SU-DHL-6 (cell line): ENCODE measurements at regions not wholly inside any gene's neighbourhood (a gene's known extent, or its start where the extent isn't known, plus 50 kb on each side); places are given as distances from the start of the nearest gene placed in this dataset.

ENCODE experiments used
- H2AFZ ChIP-seq: fragments of 200-600 bp; sonication (generic); 2 replicates; pipeline ENCODE4 v1.6.1; 2014; ENCODE audit warnings: low read depth, mild to moderate bottlenecking, moderate library complexity, mixed read lengths, antibody characterized with exemption, low read length; ENCODE audit not compliant: severe bottlenecking
- H3F3A ChIP-seq: fragments of 200-600 bp; shearing (Covaris generic); 2 replicates; pipeline ENCODE4 v1.6.0; 2016; ENCODE audit warnings: antibody characterized with exemption, mild to moderate bottlenecking; ENCODE audit not compliant: insufficient read depth
- H3K27ac ChIP-seq: fragments of 200-600 bp; sonication (generic); 2 replicates; pipeline ENCODE4 v1.5.1; 2016; ENCODE audit warnings: low read depth, mild to moderate bottlenecking, low read length, moderate library complexity, mixed read lengths
- H3K27me3 ChIP-seq: fragments of 200-600 bp; sonication (generic), shearing (Covaris generic); 2 replicates; pipeline ENCODE4 v1.6.0; 2014; ENCODE audit warnings: mild to moderate bottlenecking, low read length
- H3K36me3 ChIP-seq: fragments of 200-600 bp; sonication (generic); 2 replicates; pipeline ENCODE4 v1.6.1; 2014; ENCODE audit warnings: mild to moderate bottlenecking, low read length, mixed read lengths
- H3K4me2 ChIP-seq: fragments of 300-600, 200-600 bp; shearing (Covaris generic), sonication (generic); 2 replicates; pipeline ENCODE4 v1.6.0; 2014; ENCODE audit warnings: low read length, low read depth, mild to moderate bottlenecking; ENCODE audit not compliant: poor library complexity, severe bottlenecking
- H3K4me3 ChIP-seq: fragments of 200-600 bp; sonication (generic); 2 replicates; pipeline ENCODE4 v1.5.1; 2014; ENCODE audit warnings: antibody characterized with exemption, low read length, mild to moderate bottlenecking, mixed read lengths; ENCODE audit not compliant: insufficient read depth, poor library complexity, severe bottlenecking
- H3K79me2 ChIP-seq: fragments of 200-600 bp; sonication (generic); 2 replicates; pipeline ENCODE4 v1.6.1; 2014; ENCODE audit warnings: mild to moderate bottlenecking, low read length, moderate library complexity; ENCODE audit not compliant: insufficient read depth
- H3K9ac ChIP-seq: fragments of 200-600 bp; sonication (generic); 2 replicates; pipeline ENCODE4 v1.7.0; 2014; ENCODE audit warnings: mild to moderate bottlenecking, low read length
- H3K9me2 ChIP-seq: fragments of 200-600 bp; sonication (generic); replicated peaks from 2 replicates; pipeline ENCODE4 v1.6.1; 2014; ENCODE audit warnings: low read length; ENCODE audit not compliant: insufficient read depth
- H3K9me3 ChIP-seq: fragments of 200-600 bp; sonication (generic); 2 replicates; pipeline ENCODE4 v1.6.1; 2014; ENCODE audit warnings: low read length, mixed read lengths; ENCODE audit not compliant: insufficient read depth
- H4K20me1 ChIP-seq: fragments of 200-600 bp; sonication (generic); 2 replicates; pipeline ENCODE4 v1.6.1; 2014; ENCODE audit warnings: low read depth, mild to moderate bottlenecking, antibody characterized with exemption, low read length, moderate library complexity, mixed read lengths
- CTCF ChIP-seq: fragments of 200-600 bp; sonication (generic); IDR thresholded peaks from one replicate; pipeline ENCODE4 v1.5.1; 2017; ENCODE audit warnings: antibody characterized with exemption, mild to moderate bottlenecking, low read length, moderate library complexity; ENCODE audit not compliant: insufficient read depth, poor library complexity, severe bottlenecking
- EZH2phosphoT487 ChIP-seq: fragments of 200-600 bp; sonication (generic), shearing (Covaris generic); conservative IDR thresholded peaks from 2 replicates; pipeline ENCODE4 v1.6.1; 2018; ENCODE audit warnings: mild to moderate bottlenecking, antibody characterized with exemption, low read length, moderate library complexity, mixed read lengths

GRCh38 chrX:45668686-45669443 is 468.2 kb upstream of the DIPK2B start:
- no peaks in the 10 kb centered on the region for H3K9me2 ChIP-seq
- H3K27me3 ChIP-seq, result no peaks in the 10 kb centered on the region
- H3K9me3 ChIP-seq, result no peaks in the 10 kb centered on the region
- H2AFZ ChIP-seq, result no peak overlapping the region
- H3K79me2 ChIP-seq, result no peaks in the 10 kb centered on the region
- H3K4me3 ChIP-seq, result no peak overlapping the region
- H3F3A ChIP-seq, result no peaks in the 10 kb centered on the region
- H3K36me3 ChIP-seq, result no peaks in the 10 kb centered on the region
- H3K9ac ChIP-seq, result no peak overlapping the region
- no peak overlapping the region for H3K27ac ChIP-seq
- H3K4me2 ChIP-seq, result no peak overlapping the region
- H4K20me1 ChIP-seq, result no peaks in the 10 kb centered on the region
- no peak for TF ChIP-seq CTCF
- no peak for TF ChIP-seq EZH2phosphoT487

DNA sequence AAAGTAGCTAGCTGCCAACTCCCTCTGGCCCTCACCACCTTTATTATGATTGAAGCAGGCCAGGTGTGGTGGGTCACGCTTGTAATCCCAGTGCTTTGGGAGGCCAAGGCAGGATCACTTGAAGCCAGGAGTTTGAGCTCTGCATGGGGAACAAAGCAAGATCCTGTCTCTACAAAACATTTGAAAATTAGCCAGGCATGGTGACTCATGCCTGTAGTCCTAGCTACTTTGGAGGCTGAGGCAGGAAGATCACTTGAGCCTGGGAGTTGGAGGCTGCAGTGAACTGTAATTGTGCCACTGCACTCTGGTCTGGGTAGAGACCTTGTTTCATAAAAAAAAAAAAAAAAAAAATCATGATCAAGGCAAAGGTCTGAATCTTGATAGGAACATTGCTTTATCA is 467.0 kb upstream of the DIPK2B start:
- Histone ChIP-seq H3K9me2 (no peaks in the 10 kb centered on the region), H2AFZ (no peak overlapping the region), H3F3A (no peaks in the 10 kb centered on the region), H3K36me3 (no peaks in the 10 kb centered on the region), H3K9ac (no peak overlapping the region), H4K20me1 (no peaks in the 10 kb centered on the region), H3K27me3 (no peaks in the 10 kb centered on the region), H3K4me3 (no peak overlapping the region), H3K79me2 (no peaks in the 10 kb centered on the region), H3K27ac (no peak overlapping the region), H3K9me3 (no peaks in the 10 kb centered on the region), H3K4me2 (no peak overlapping the region)
- TF ChIP-seq EZH2phosphoT487 (no peak), CTCF (no peak)

GRCh38 chrX:45664727-45665290 is 464.1 kb upstream of the DIPK2B start:
- H3K4me3 ChIP-seq, result no peak overlapping the region
- TF ChIP-seq CTCF, result no peak
- no peak for TF ChIP-seq EZH2phosphoT487
- H3K9me3 ChIP-seq, result no peaks in the 10 kb centered on the region
- no peaks in the 10 kb centered on the region for H3K36me3 ChIP-seq
- H3K27me3 ChIP-seq, result no peaks in the 10 kb centered on the region
- H3K4me2 ChIP-seq, result no peak overlapping the region
- H3K27ac ChIP-seq, result no peak overlapping the region
- H2AFZ ChIP-seq, result no peak overlapping the region
- no peaks in the 10 kb centered on the region for H3F3A ChIP-seq
- no peak overlapping the region for H3K9ac ChIP-seq
- H3K79me2 ChIP-seq, result no peaks in the 10 kb centered on the region
- H4K20me1 ChIP-seq, result no peaks in the 10 kb centered on the region
- H3K9me2 ChIP-seq, result no peaks in the 10 kb centered on the region
